Suppressor macrophage treated with lipopolysaccharide for 1 hour (primary cell): ENCODE measurements at regions not wholly inside any gene's neighbourhood (a gene's known extent, or its start where the extent isn't known, plus 50 kb on each side); places are given as distances from the start of the nearest gene placed in this dataset.

Source experiments
- DNase-seq, 3 donors: peaks; one replicate each; pipeline ENCODE4 v3.0.0-alpha.2; 2020 to 2022

- DNase-seq, result no peak
Measured at GRCh38 chr18:37662546-37663339, 97.1 kb upstream of the CELF4 start.

GRCh38 chr18:37662099-37662498 is 96.5 kb upstream of the CELF4 start:
- no peak for DNase-seq

GRCh38 chr18:37661478-37661877 is 95.9 kb upstream of the CELF4 start:
- no peak for DNase-seq

GRCh38 chr18:37661061-37661460 is 95.5 kb upstream of the CELF4 start:
- DNase-seq, result no peak

- DNase-seq, result no peak
Measured at GRCh38 chr18:37660658-37661057, 95.1 kb upstream of the CELF4 start.

- DNase-seq, result no peak
Measured at GRCh38 chr18:37659906-37660305, 94.3 kb upstream of the CELF4 start.

- no peak for DNase-seq
Measured at GRCh38 chr18:37658894-37659293, 93.3 kb upstream of the CELF4 start.

GRCh38 chr18:37657493-37657892 is 91.9 kb upstream of the CELF4 start:
- no peak for DNase-seq

- no peak for DNase-seq
Measured at GRCh38 chr18:37654731-37655369, 89.3 kb upstream of the CELF4 start.

- no peak for DNase-seq
Measured at GRCh38 chr18:37654034-37654433, 88.4 kb upstream of the CELF4 start.

GRCh38 chr18:37653618-37654017 is 88.0 kb upstream of the CELF4 start:
- DNase-seq, result no peak

GRCh38 chr18:37649930-37650329 is 84.3 kb upstream of the CELF4 start:
- no peak for DNase-seq

GRCh38 chr18:37649416-37649815 is 83.8 kb upstream of the CELF4 start:
- no peak for DNase-seq

- DNase-seq, result no peak
Measured at GRCh38 chr18:37641573-37641972, 76.0 kb upstream of the CELF4 start.

GRCh38 chr18:37640504-37640903 is 74.9 kb upstream of the CELF4 start:
- DNase-seq, result no peak

GRCh38 chr18:37639846-37640245 is 74.2 kb upstream of the CELF4 start:
- no peak for DNase-seq

GRCh38 chr18:37637478-37637850 is 71.9 kb upstream of the CELF4 start:
- no peak for DNase-seq

- no peak for DNase-seq
Measured at GRCh38 chr18:37636831-37637477, 71.4 kb upstream of the CELF4 start.

GRCh38 chr18:37634516-37634915 is 68.9 kb upstream of the CELF4 start:
- no peak for DNase-seq

GRCh38 chr18:37631422-37631821 is 65.8 kb upstream of the CELF4 start:
- DNase-seq, result no peak

- DNase-seq, result no peak
Measured at GRCh38 chr18:37630334-37630733, 64.7 kb upstream of the CELF4 start.

GRCh38 chr18:37628470-37629220 is 63.0 kb upstream of the CELF4 start:
- DNase-seq, result no peak

- no peak for DNase-seq
Measured at GRCh38 chr18:37624318-37624717, 58.7 kb upstream of the CELF4 start.
